ENCODE measurements at regions not wholly inside any gene's neighbourhood (a gene's known extent, or its start where the extent isn't known, plus 50 kb on each side); places are given as distances from the start of the nearest gene placed in this dataset.
"Not testable (repeated sequence)": the region's sequence is repeated elsewhere in the genome, so short reads cannot be mapped to it uniquely, and the experiment has no call there.

- Mint-ChIP-seq H3K4me1 (no peaks in the 10 kb centered on the region), H3K4me3 (no peak overlapping the region), H3K9me3 (no peaks in the 10 kb centered on the region), H3K36me3 (ENCODE audit: low read depth) (no peaks in the 10 kb centered on the region), H3K27me3 (ENCODE audit: low read depth) (no peaks in the 10 kb centered on the region), H3K27ac (no peak overlapping the region)
- TF ChIP-seq CTCF (IDR thresholded peaks at IDR 0.05; ENCODE audit: unreplicated experiment in 3 of 3): no peak
These were observed 97.1 kb upstream of the PLSCR5 start for GRCh38 chr3:146702237-146702636.

- H3K9me3 Mint-ChIP-seq: no peaks in the 10 kb centered on the region
- H3K27me3 Mint-ChIP-seq (ENCODE audit: low read depth): no peaks in the 10 kb centered on the region
- no peak for TF ChIP-seq CTCF (IDR thresholded peaks at IDR 0.05; ENCODE audit: unreplicated experiment in 3 of 3)
- H3K4me1 Mint-ChIP-seq: no peaks in the 10 kb centered on the region
- no peak overlapping the region for H3K27ac Mint-ChIP-seq
- no peaks in the 10 kb centered on the region for H3K36me3 Mint-ChIP-seq (ENCODE audit: low read depth)
- H3K4me3 Mint-ChIP-seq: no peak overlapping the region
These were observed 96.1 kb upstream of the PLSCR5 start for GRCh38 chr3:146701246-146701645.

- not testable (repeated sequence) for H3K36me3 Mint-ChIP-seq (ENCODE audit: low read depth); H3K27ac Mint-ChIP-seq; H3K4me3 Mint-ChIP-seq; H3K27me3 Mint-ChIP-seq (ENCODE audit: low read depth); H3K4me1 Mint-ChIP-seq; H3K9me3 Mint-ChIP-seq
These were observed 94.9 kb upstream of the PLSCR5 start for GRCh38 chr3:146700025-146700424.

- no peaks in the 10 kb centered on the region for H3K27me3 Mint-ChIP-seq (ENCODE audit: low read depth)
- peaks cover 11% of the 10 kb centered on the region for H3K9me3 Mint-ChIP-seq
- H3K4me3 Mint-ChIP-seq: no peak overlapping the region
- H3K27ac Mint-ChIP-seq: no peak overlapping the region
- no peaks in the 10 kb centered on the region for H3K4me1 Mint-ChIP-seq
- H3K36me3 Mint-ChIP-seq (ENCODE audit: low read depth): no peaks in the 10 kb centered on the region
- TF ChIP-seq CTCF (IDR thresholded peaks at IDR 0.05; ENCODE audit: unreplicated experiment in 3 of 3): no peak
These were observed 87.1 kb upstream of the PLSCR5 start for GRCh38 chr3:146692254-146692653.

- no peaks in the 10 kb centered on the region for H3K27me3 Mint-ChIP-seq (ENCODE audit: low read depth)
- H3K9me3 Mint-ChIP-seq: peaks cover 10% of the 10 kb centered on the region
- no peaks in the 10 kb centered on the region for H3K36me3 Mint-ChIP-seq (ENCODE audit: low read depth)
- TF ChIP-seq CTCF (IDR thresholded peaks at IDR 0.05; ENCODE audit: unreplicated experiment in 3 of 3): no peak
- H3K27ac Mint-ChIP-seq: no peak overlapping the region
- H3K4me1 Mint-ChIP-seq: peaks cover 5% of the 10 kb centered on the region
- no peak overlapping the region for H3K4me3 Mint-ChIP-seq
These were observed 80.1 kb upstream of the PLSCR5 start for GRCh38 chr3:146685050-146685814.

GRCh38 chr3:146682171-146682570 is 77.0 kb upstream of the PLSCR5 start:
- H3K9me3 Mint-ChIP-seq: peaks cover 7% of the 10 kb centered on the region
- no peak overlapping the region for H3K27ac Mint-ChIP-seq
- H3K4me1 Mint-ChIP-seq: peaks cover 5% of the 10 kb centered on the region
- H3K27me3 Mint-ChIP-seq (ENCODE audit: low read depth): no peaks in the 10 kb centered on the region
- no peaks in the 10 kb centered on the region for H3K36me3 Mint-ChIP-seq (ENCODE audit: low read depth)
- no peak for TF ChIP-seq CTCF (IDR thresholded peaks at IDR 0.05; ENCODE audit: unreplicated experiment in 3 of 3)
- H3K4me3 Mint-ChIP-seq: no peak overlapping the region
